ENCODE measurements at regions not wholly inside any gene's neighbourhood (a gene's known extent, or its start where the extent isn't known, plus 50 kb on each side); places are given as distances from the start of the nearest gene placed in this dataset.

DNA sequence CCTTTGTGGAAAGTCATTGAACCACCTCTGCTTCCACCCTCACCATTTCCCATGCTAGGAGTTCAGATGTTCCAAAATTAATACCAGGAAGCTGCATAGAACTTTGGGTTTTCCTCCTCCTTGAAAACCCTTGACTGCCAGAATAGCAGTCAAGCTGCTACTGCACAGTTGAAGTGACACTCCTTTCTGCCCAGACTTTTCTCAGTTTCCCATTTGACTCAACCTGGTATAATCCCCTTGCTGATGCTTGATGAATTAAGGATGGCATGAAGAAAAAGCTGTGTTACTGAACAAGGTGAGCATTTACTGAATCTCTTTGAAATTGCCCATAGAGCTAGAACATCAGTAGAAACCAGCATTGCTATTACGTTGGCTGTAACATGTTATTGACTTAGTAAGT is 286.0 kb downstream of the EDEM1 start:
- Histone ChIP-seq H3K9me3 (ENCODE audit: insufficient read depth, low read depth, low read length) (no peaks in the 10 kb centered on the region), H3K4me1 (ENCODE audit: insufficient read depth, low read length, poor library complexity, severe bottlenecking) (no peaks in the 10 kb centered on the region), H4K20me1 (ENCODE audit: insufficient read depth, low read length, poor library complexity, severe bottlenecking) (no peaks in the 10 kb centered on the region), H3F3A (ENCODE audit: low read depth) (no peaks in the 10 kb centered on the region), H2AFZ (ENCODE audit: low read length) (no peak overlapping the region), H3K9ac (ENCODE audit: low read depth, low read length, poor library complexity, severe bottlenecking) (no peak overlapping the region), H3K36me3 (ENCODE audit: insufficient read depth, low read length) (no peaks in the 10 kb centered on the region), H3K4me2 (ENCODE audit: low read depth, low read length, poor library complexity, severe bottlenecking) (no peak overlapping the region), H3K79me2 (ENCODE audit: insufficient read depth, low read length) (no peaks in the 10 kb centered on the region), H3K9me2 (replicated peaks; ENCODE audit: low read depth, low read length) (no peaks in the 10 kb centered on the region), H3K27me3 (ENCODE audit: insufficient read depth, low read length, poor library complexity, severe bottlenecking) (no peaks in the 10 kb centered on the region), H3K4me3 (ENCODE audit: low read length, poor library complexity, severe bottlenecking) (no peak overlapping the region)
- TF ChIP-seq EZH2phosphoT487 (IDR thresholded peaks at IDR 0.05; ENCODE audit: borderline replicate concordance): no peak
- TF ChIP-seq, protein P1, sequence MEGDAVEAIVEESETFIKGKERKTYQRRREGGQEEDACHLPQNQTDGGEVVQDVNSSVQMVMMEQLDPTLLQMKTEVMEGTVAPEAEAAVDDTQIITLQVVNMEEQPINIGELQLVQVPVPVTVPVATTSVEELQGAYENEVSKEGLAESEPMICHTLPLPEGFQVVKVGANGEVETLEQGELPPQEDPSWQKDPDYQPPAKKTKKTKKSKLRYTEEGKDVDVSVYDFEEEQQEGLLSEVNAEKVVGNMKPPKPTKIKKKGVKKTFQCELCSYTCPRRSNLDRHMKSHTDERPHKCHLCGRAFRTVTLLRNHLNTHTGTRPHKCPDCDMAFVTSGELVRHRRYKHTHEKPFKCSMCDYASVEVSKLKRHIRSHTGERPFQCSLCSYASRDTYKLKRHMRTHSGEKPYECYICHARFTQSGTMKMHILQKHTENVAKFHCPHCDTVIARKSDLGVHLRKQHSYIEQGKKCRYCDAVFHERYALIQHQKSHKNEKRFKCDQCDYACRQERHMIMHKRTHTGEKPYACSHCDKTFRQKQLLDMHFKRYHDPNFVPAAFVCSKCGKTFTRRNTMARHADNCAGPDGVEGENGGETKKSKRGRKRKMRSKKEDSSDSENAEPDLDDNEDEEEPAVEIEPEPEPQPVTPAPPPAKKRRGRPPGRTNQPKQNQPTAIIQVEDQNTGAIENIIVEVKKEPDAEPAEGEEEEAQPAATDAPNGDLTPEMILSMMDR (conservative IDR thresholded peaks at IDR 0.05; ENCODE audit: low read length): no peak

DNA sequence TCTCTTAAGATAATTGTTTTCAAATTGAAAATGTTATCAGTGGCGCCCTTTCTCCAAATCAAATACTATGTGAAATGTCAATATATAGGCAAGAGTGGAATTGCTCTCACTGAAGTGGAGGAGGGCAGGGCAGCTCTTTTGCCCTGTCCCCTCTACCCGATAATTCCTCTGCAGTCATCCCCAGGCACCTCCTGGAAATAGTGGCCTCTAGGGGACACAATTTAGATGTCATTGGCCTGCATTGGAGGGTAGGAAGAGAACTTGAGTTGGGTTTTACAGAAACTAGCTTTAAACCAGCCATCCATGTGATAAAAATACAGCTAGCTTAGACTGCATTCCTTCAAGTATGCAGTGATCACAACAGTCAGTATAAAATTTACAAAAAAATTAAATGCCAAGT is 288.9 kb downstream of the EDEM1 start:
- H3K9me2 ChIP-seq (replicated peaks; ENCODE audit: low read depth, low read length): no peaks in the 10 kb centered on the region
- H3F3A ChIP-seq (ENCODE audit: low read depth): no peaks in the 10 kb centered on the region
- no peaks in the 10 kb centered on the region for H3K4me1 ChIP-seq (ENCODE audit: insufficient read depth, low read length, poor library complexity, severe bottlenecking)
- no peaks in the 10 kb centered on the region for H3K79me2 ChIP-seq (ENCODE audit: insufficient read depth, low read length)
- H3K4me2 ChIP-seq (ENCODE audit: low read depth, low read length, poor library complexity, severe bottlenecking): no peak overlapping the region
- no peak overlapping the region for H2AFZ ChIP-seq (ENCODE audit: low read length)
- H3K9me3 ChIP-seq (ENCODE audit: insufficient read depth, low read depth, low read length): no peaks in the 10 kb centered on the region
- TF ChIP-seq, protein P1 (conservative IDR thresholded peaks at IDR 0.05; ENCODE audit: low read length): no peak
- TF ChIP-seq EZH2phosphoT487 (IDR thresholded peaks at IDR 0.05; ENCODE audit: borderline replicate concordance): no peak
- H3K9ac ChIP-seq (ENCODE audit: low read depth, low read length, poor library complexity, severe bottlenecking): no peak overlapping the region
- H3K36me3 ChIP-seq (ENCODE audit: insufficient read depth, low read length): no peaks in the 10 kb centered on the region
- H3K27me3 ChIP-seq (ENCODE audit: insufficient read depth, low read length, poor library complexity, severe bottlenecking): no peaks in the 10 kb centered on the region
- H3K4me3 ChIP-seq (ENCODE audit: low read length, poor library complexity, severe bottlenecking): no peak overlapping the region
- H4K20me1 ChIP-seq (ENCODE audit: insufficient read depth, low read length, poor library complexity, severe bottlenecking): no peaks in the 10 kb centered on the region

DNA sequence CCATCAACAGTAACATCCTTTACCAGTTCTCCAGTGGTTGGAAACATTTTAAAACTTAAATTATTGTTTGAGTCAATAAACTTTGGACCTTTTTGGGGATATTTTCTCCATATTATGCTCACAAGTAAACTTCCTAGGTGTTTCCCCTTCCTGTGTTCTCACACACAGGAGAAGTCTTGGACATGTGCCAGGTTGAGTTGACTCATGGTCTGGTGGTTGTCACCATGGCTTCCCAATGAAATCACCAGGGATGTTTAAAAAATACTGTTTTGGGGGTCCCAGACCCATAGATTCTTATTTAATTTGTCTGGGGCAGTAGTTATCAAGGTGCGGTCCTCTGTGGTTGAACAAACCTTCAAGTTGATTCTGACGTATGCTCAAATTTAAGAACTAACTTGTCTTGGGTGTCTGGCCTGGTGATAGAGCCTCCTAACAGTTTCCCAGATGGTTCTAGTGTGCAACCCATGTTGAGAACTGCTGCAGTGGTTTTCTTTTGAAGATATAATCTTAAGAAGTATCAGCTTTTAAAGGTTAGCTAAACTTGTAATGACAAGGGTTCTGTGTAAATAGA is 291.8 kb downstream of the EDEM1 start:
- TF ChIP-seq, protein P1 (conservative IDR thresholded peaks at IDR 0.05; ENCODE audit: low read length): no peak
- TF ChIP-seq EZH2phosphoT487 (IDR thresholded peaks at IDR 0.05; ENCODE audit: borderline replicate concordance): no peak
- no peaks in the 10 kb centered on the region for H3K9me3 ChIP-seq (ENCODE audit: insufficient read depth, low read depth, low read length)
- H2AFZ ChIP-seq (ENCODE audit: low read length): no peak overlapping the region
- H3F3A ChIP-seq (ENCODE audit: low read depth): no peaks in the 10 kb centered on the region
- no peak overlapping the region for H3K4me3 ChIP-seq (ENCODE audit: low read length, poor library complexity, severe bottlenecking)
- no peaks in the 10 kb centered on the region for H3K4me1 ChIP-seq (ENCODE audit: insufficient read depth, low read length, poor library complexity, severe bottlenecking)
- no peak overlapping the region for H3K9ac ChIP-seq (ENCODE audit: low read depth, low read length, poor library complexity, severe bottlenecking)
- no peaks in the 10 kb centered on the region for H3K27me3 ChIP-seq (ENCODE audit: insufficient read depth, low read length, poor library complexity, severe bottlenecking)
- H3K36me3 ChIP-seq (ENCODE audit: insufficient read depth, low read length): no peaks in the 10 kb centered on the region
- no peaks in the 10 kb centered on the region for H3K79me2 ChIP-seq (ENCODE audit: insufficient read depth, low read length)
- no peaks in the 10 kb centered on the region for H3K9me2 ChIP-seq (replicated peaks; ENCODE audit: low read depth, low read length)
- H3K4me2 ChIP-seq (ENCODE audit: low read depth, low read length, poor library complexity, severe bottlenecking): no peak overlapping the region
- no peaks in the 10 kb centered on the region for H4K20me1 ChIP-seq (ENCODE audit: insufficient read depth, low read length, poor library complexity, severe bottlenecking)

Measured in Loucy (cell line).